Activated CD8-positive, alpha-beta T cell treated with anti-CD3 and anti-CD28 coated beads for 36 hours (primary cell): ENCODE measurements at regions not wholly inside any gene's neighbourhood (a gene's known extent, or its start where the extent isn't known, plus 50 kb on each side); places are given as distances from the start of the nearest gene placed in this dataset.

Experiments
- ATAC-seq: fragments of 200-7000 bp; cut with Tn5 transposase; one replicate; pipeline ENCODE4 v1.10.0; 2021; ENCODE audit warnings: mild to moderate bottlenecking, moderate library complexity
- CTCF ChIA-PET: fragments of 350-600 bp; sonication (Branson Sonifier 250); formaldehyde crosslinking; loops from one replicate; lab custom pipeline; 2021; ENCODE audit warnings: antibody characterized with exemption; lab: Charles Lee
- POLR2A ChIA-PET: fragments of 350-600 bp; sonication (Branson Sonifier 250); formaldehyde crosslinking; loops from one replicate; lab custom pipeline; 2021; ENCODE audit warnings: antibody characterized with exemption; lab: Charles Lee
- DNase-seq: peaks from one replicate; pipeline ENCODE4 v3.0.0-alpha.2; 2020
- H3K27ac Mint-ChIP-seq: one replicate; pipeline ENCODE4 v1.8.0; 2021; ENCODE audit warnings: mild to moderate bottlenecking, mixed read lengths
- H3K27me3 Mint-ChIP-seq: one replicate; pipeline ENCODE4 v1.8.0; 2021; ENCODE audit warnings: mixed read lengths
- H3K36me3 Mint-ChIP-seq: one replicate; pipeline ENCODE4 v1.8.0; 2021; ENCODE audit warnings: low read depth, mixed read lengths
- H3K4me1 Mint-ChIP-seq: one replicate; pipeline ENCODE4 v1.8.0; 2021; ENCODE audit warnings: low read depth, mixed read lengths
- H3K4me3 Mint-ChIP-seq: one replicate; pipeline ENCODE4 v1.8.0; 2021; ENCODE audit warnings: mild to moderate bottlenecking, moderate library complexity, mixed read lengths
- H3K9me3 Mint-ChIP-seq: one replicate; pipeline ENCODE4 v1.8.0; 2021; ENCODE audit warnings: mixed read lengths
- CTCF ChIP-seq: fragments of 200-600 bp; IDR thresholded peaks from one replicate; pipeline ENCODE4 v1.8.0; 2022; ENCODE audit warnings: antibody characterized with exemption, mild to moderate bottlenecking
- intact Hi-C: fragments of 100-400 bp; cut with micrococcal nuclease; formaldehyde crosslinking; loops from one replicate; pipeline ENCODE4 v1.10.0; 2022

DNA sequence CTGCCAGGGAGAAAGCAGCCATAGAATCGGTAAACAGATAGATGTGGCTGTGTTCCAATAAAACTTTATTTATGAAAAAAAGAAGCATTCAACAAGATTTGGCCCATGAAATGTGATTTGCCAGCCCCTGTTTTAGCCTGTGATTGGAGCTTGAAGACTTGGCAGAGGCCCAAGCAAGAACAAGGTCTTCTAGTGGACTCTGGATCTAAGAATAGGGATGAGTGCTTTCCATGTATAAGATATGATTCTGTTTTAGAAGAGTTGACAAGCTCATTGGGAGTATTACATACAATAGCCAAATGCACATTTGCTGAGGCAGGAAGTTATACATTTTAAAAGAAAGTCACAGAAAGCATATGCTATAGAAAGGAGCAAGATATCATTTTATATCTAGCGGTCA lies 175.6 kb upstream of the LUZP2 start:
- POLR2A ChIA-PET, result no interaction called here
- intact Hi-C loops, result no loop called here
- H3K4me3 Mint-ChIP-seq, result no peak overlapping the region
- TF ChIP-seq CTCF, result no peak
- ATAC-seq (no peak), DNase-seq (no peak)
- H3K36me3 Mint-ChIP-seq, result no peaks in the 10 kb centered on the region
- H3K27ac Mint-ChIP-seq, result no peak overlapping the region
- CTCF ChIA-PET, result no interaction called here
- H3K9me3 Mint-ChIP-seq, result peaks cover 6% of the 10 kb centered on the region
- H3K27me3 Mint-ChIP-seq, result no peaks in the 10 kb centered on the region
- H3K4me1 Mint-ChIP-seq, result no peaks in the 10 kb centered on the region

DNA sequence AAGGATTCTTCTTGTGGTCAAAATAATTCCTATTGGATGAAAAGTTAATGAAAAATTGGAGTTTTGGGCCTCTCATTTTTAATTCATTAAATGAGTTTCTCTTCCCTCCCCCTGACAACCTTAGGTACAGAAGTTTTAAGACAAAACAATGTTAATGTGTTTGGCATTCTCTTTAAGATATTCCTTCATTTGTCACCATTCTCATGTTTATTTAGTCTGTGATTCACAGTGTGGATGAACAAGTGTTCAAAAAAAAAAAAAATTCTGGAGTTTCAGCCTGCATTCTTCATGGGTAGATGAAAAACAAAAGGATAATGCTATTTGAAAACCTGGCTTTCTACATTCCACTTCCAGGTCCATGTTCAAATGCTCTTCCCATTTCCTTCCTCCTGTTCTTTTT lies 172.6 kb upstream of the LUZP2 start:
- no peak for TF ChIP-seq CTCF
- ChIA-PET POLR2A (no interaction called here), CTCF (no interaction called here)
- H3K27me3 Mint-ChIP-seq, result no peaks in the 10 kb centered on the region
- no peak overlapping the region for H3K27ac Mint-ChIP-seq
- no peak overlapping the region for H3K4me3 Mint-ChIP-seq
- peaks cover 4% of the 10 kb centered on the region for H3K9me3 Mint-ChIP-seq
- no peaks in the 10 kb centered on the region for H3K36me3 Mint-ChIP-seq
- no peaks in the 10 kb centered on the region for H3K4me1 Mint-ChIP-seq
- ATAC-seq (no peak), DNase-seq (no peak)
- intact Hi-C loops, result no loop called here

DNA sequence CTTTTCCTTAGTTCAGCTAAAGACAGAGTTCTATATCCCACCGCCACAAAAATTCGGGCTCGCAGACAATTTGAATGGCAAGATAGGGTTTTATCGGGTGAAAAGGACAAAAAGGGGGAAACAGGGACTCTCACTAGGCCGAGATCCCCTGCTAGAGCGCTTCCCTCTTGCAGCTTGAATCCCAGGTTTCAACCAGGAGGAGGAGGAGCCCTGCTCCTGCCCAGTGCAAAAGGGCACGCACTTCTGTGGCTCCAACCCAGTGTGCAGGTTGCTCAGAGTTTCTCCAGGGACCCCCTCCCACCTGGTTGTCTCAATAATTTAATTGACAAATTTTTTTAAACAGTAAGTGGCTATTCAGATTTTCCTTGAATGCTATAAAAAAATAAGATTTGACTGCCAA lies 152.6 kb upstream of the LUZP2 start:
- no peak for TF ChIP-seq CTCF
- Mint-ChIP-seq H3K36me3 (no peaks in the 10 kb centered on the region), H3K27me3 (no peaks in the 10 kb centered on the region), H3K9me3 (peaks cover 3% of the 10 kb centered on the region), H3K4me1 (no peaks in the 10 kb centered on the region), H3K4me3 (no peak overlapping the region), H3K27ac (no peak overlapping the region)
- ChIA-PET POLR2A (no interaction called here), CTCF (interaction anchor here (0.6 kb wide), 1 partner anchor 353 kb away, joined by 3 read pairs; no protein-coding TSS in a partner anchor)
- DNase-seq (no peak), ATAC-seq (no peak)
- intact Hi-C loops, result no loop called here

DNA sequence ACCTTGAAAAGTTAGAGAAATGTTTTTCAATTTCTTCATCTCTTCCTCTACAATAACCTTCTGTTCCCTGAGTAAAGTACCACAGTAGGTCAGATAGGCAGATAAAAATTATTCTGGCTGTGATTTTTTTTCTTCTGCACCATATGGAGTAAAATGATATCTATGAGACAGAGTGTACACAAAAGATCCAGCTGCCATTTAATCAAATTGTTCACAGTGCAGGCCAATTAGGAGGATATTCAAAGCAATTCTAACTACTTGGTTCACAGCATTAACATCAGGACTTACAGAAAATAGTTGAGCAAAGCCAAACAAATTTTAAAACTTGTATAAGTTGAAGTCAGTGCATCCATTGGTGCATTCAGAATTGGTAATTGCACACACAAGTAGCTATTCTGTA lies 147.9 kb upstream of the LUZP2 start:
- no peak for DNase-seq
- Mint-ChIP-seq H3K4me3 (no peak overlapping the region), H3K9me3 (no peaks in the 10 kb centered on the region), H3K27me3 (no peaks in the 10 kb centered on the region), H3K27ac (no peak overlapping the region), H3K36me3 (no peaks in the 10 kb centered on the region), H3K4me1 (no peaks in the 10 kb centered on the region)
- ChIA-PET CTCF (no interaction called here), POLR2A (no interaction called here)
- no peak for ATAC-seq
- intact Hi-C loops, result no loop called here
- no peak for TF ChIP-seq CTCF

- H3K4me1 Mint-ChIP-seq, result no peaks in the 10 kb centered on the region
- intact Hi-C loops, result no loop called here
- TF ChIP-seq CTCF, result no peak
- ATAC-seq (no peak), DNase-seq (no peak)
- no peaks in the 10 kb centered on the region for H3K36me3 Mint-ChIP-seq
- ChIA-PET CTCF (no interaction called here), POLR2A (no interaction called here)
- H3K4me3 Mint-ChIP-seq, result no peak overlapping the region
- no peak overlapping the region for H3K27ac Mint-ChIP-seq
- H3K27me3 Mint-ChIP-seq, result no peaks in the 10 kb centered on the region
- no peaks in the 10 kb centered on the region for H3K9me3 Mint-ChIP-seq
Measured at GRCh38 chr11:24351179-24351578, 145.7 kb upstream of the LUZP2 start.
